T-helper 2 cell (primary cell): ENCODE measurements at regions not wholly inside any gene's neighbourhood (a gene's known extent, or its start where the extent isn't known, plus 50 kb on each side); places are given as distances from the start of the nearest gene placed in this dataset.

ENCODE experiments used
- DNase-seq, 5 experiments: peaks; one replicate each; pipeline versions ENCODE4 v3.0.0 to v3.0.0-alpha.2; 2012 to 2022

GRCh38 chr15:26477044-26477443, 295.8 kb downstream of the GABRB3 start:
- DNase-seq = no peak

- no peak for DNase-seq
These were observed 297.3 kb downstream of the GABRB3 start for GRCh38 chr15:26475554-26475953.

- DNase-seq = no peak
These were observed 300.2 kb downstream of the GABRB3 start for GRCh38 chr15:26472661-26473060.

GRCh38 chr15:26461847-26462608, 310.8 kb downstream of the GABRB3 start:
- no peak for DNase-seq

- DNase-seq = no peak
These were observed 312.7 kb downstream of the GABRB3 start for GRCh38 chr15:26460165-26460564.

- no peak for DNase-seq
These were observed 317.0 kb downstream of the GABRB3 start for GRCh38 chr15:26455828-26456227.

GRCh38 chr15:26453914-26454313, 319.0 kb downstream of the GABRB3 start:
- DNase-seq = no peak

- DNase-seq = no peak
These were observed 320.9 kb downstream of the GABRB3 start for GRCh38 chr15:26451995-26452394.

- no peak for DNase-seq
These were observed 323.6 kb downstream of the GABRB3 start for GRCh38 chr15:26449291-26449690.

- no peak for DNase-seq
These were observed 329.5 kb downstream of the GABRB3 start for GRCh38 chr15:26443321-26443720.

- no peak for DNase-seq
These were observed 330.2 kb downstream of the GABRB3 start for GRCh38 chr15:26442680-26443079.

GRCh38 chr15:26439681-26440080, 333.2 kb downstream of the GABRB3 start:
- DNase-seq = no peak

- no peak for DNase-seq
These were observed 334.1 kb downstream of the GABRB3 start for GRCh38 chr15:26438718-26439117.

- no peak for DNase-seq
These were observed 334.6 kb downstream of the GABRB3 start for GRCh38 chr15:26438316-26438715.

GRCh38 chr15:26433818-26434217, 339.0 kb downstream of the GABRB3 start:
- no peak for DNase-seq

GRCh38 chr15:26433060-26433459, 339.8 kb downstream of the GABRB3 start:
- no peak for DNase-seq

GRCh38 chr15:26421065-26421464, 351.8 kb downstream of the GABRB3 start:
- no peak for DNase-seq

- no peak for DNase-seq
These were observed 377.2 kb downstream of the GABRB3 start for GRCh38 chr15:26395624-26396023.

GRCh38 chr15:26394801-26395200, 378.1 kb downstream of the GABRB3 start:
- DNase-seq = no peak

- DNase-seq = no peak
These were observed 379.9 kb downstream of the GABRB3 start for GRCh38 chr15:26392956-26393355.

GRCh38 chr15:26391567-26392194, 381.2 kb downstream of the GABRB3 start:
- no peak for DNase-seq

GRCh38 chr15:26382444-26383072, 390.3 kb downstream of the GABRB3 start:
- DNase-seq = no peak

- DNase-seq = no peak
These were observed 394.6 kb downstream of the GABRB3 start for GRCh38 chr15:26378304-26378703.

- no peak for DNase-seq
These were observed 396.6 kb downstream of the GABRB3 start for GRCh38 chr15:26376243-26376642.
